ENCODE measurements at regions not wholly inside any gene's neighbourhood (a gene's known extent, or its start where the extent isn't known, plus 50 kb on each side); places are given as distances from the start of the nearest gene placed in this dataset.

GRCh38 chr18:4637876-4638275 is 182.8 kb upstream of the DLGAP1 start:
- Histone ChIP-seq H3K9me2 (replicated peaks; ENCODE audit: low read depth, low read length) (no peaks in the 10 kb centered on the region), H3K79me2 (ENCODE audit: insufficient read depth, low read length) (no peaks in the 10 kb centered on the region), H3K9ac (ENCODE audit: low read depth, low read length, poor library complexity, severe bottlenecking) (no peak overlapping the region), H2AFZ (ENCODE audit: low read length) (no peak overlapping the region), H3K36me3 (ENCODE audit: insufficient read depth, low read length) (no peaks in the 10 kb centered on the region), H3K4me2 (ENCODE audit: low read depth, low read length, poor library complexity, severe bottlenecking) (no peak overlapping the region), H3K4me3 (ENCODE audit: low read length, poor library complexity, severe bottlenecking) (no peak overlapping the region), H3F3A (ENCODE audit: low read depth) (no peaks in the 10 kb centered on the region), H4K20me1 (ENCODE audit: insufficient read depth, low read length, poor library complexity, severe bottlenecking) (no peaks in the 10 kb centered on the region), H3K4me1 (ENCODE audit: insufficient read depth, low read length, poor library complexity, severe bottlenecking) (no peaks in the 10 kb centered on the region), H3K9me3 (ENCODE audit: insufficient read depth, low read depth, low read length) (no peaks in the 10 kb centered on the region), H3K27me3 (ENCODE audit: insufficient read depth, low read length, poor library complexity, severe bottlenecking) (no peaks in the 10 kb centered on the region)
- TF ChIP-seq EZH2phosphoT487 (IDR thresholded peaks at IDR 0.05; ENCODE audit: borderline replicate concordance) (no peak), CTCF (conservative IDR thresholded peaks at IDR 0.05; ENCODE audit: low read length) (no peak)

- Histone ChIP-seq H2AFZ (ENCODE audit: low read length) (no peak overlapping the region), H3K9ac (ENCODE audit: low read depth, low read length, poor library complexity, severe bottlenecking) (no peak overlapping the region), H3K79me2 (ENCODE audit: insufficient read depth, low read length) (no peaks in the 10 kb centered on the region), H4K20me1 (ENCODE audit: insufficient read depth, low read length, poor library complexity, severe bottlenecking) (no peaks in the 10 kb centered on the region), H3K27me3 (ENCODE audit: insufficient read depth, low read length, poor library complexity, severe bottlenecking) (no peaks in the 10 kb centered on the region), H3F3A (ENCODE audit: low read depth) (no peaks in the 10 kb centered on the region), H3K9me2 (replicated peaks; ENCODE audit: low read depth, low read length) (no peaks in the 10 kb centered on the region), H3K36me3 (ENCODE audit: insufficient read depth, low read length) (no peaks in the 10 kb centered on the region), H3K4me1 (ENCODE audit: insufficient read depth, low read length, poor library complexity, severe bottlenecking) (no peaks in the 10 kb centered on the region), H3K9me3 (ENCODE audit: insufficient read depth, low read depth, low read length) (no peaks in the 10 kb centered on the region), H3K4me2 (ENCODE audit: low read depth, low read length, poor library complexity, severe bottlenecking) (no peak overlapping the region), H3K4me3 (ENCODE audit: low read length, poor library complexity, severe bottlenecking) (no peak overlapping the region)
- no peak for TF ChIP-seq CTCF (conservative IDR thresholded peaks at IDR 0.05; ENCODE audit: low read length)
- no peak for TF ChIP-seq EZH2phosphoT487 (IDR thresholded peaks at IDR 0.05; ENCODE audit: borderline replicate concordance)
These were observed 181.9 kb upstream of the DLGAP1 start for GRCh38 chr18:4636967-4637366.

GRCh38 chr18:4631239-4631638 is 176.1 kb upstream of the DLGAP1 start:
- Histone ChIP-seq H3K4me1 (ENCODE audit: insufficient read depth, low read length, poor library complexity, severe bottlenecking) (no peaks in the 10 kb centered on the region), H3K27me3 (ENCODE audit: insufficient read depth, low read length, poor library complexity, severe bottlenecking) (no peaks in the 10 kb centered on the region), H3K4me3 (ENCODE audit: low read length, poor library complexity, severe bottlenecking) (no peak overlapping the region), H3K79me2 (ENCODE audit: insufficient read depth, low read length) (no peaks in the 10 kb centered on the region), H3K9me2 (replicated peaks; ENCODE audit: low read depth, low read length) (no peaks in the 10 kb centered on the region), H3K4me2 (ENCODE audit: low read depth, low read length, poor library complexity, severe bottlenecking) (no peak overlapping the region), H3F3A (ENCODE audit: low read depth) (no peaks in the 10 kb centered on the region), H3K36me3 (ENCODE audit: insufficient read depth, low read length) (no peaks in the 10 kb centered on the region), H3K9me3 (ENCODE audit: insufficient read depth, low read depth, low read length) (no peaks in the 10 kb centered on the region), H4K20me1 (ENCODE audit: insufficient read depth, low read length, poor library complexity, severe bottlenecking) (no peaks in the 10 kb centered on the region), H2AFZ (ENCODE audit: low read length) (no peak overlapping the region), H3K9ac (ENCODE audit: low read depth, low read length, poor library complexity, severe bottlenecking) (no peak overlapping the region)
- TF ChIP-seq EZH2phosphoT487 (IDR thresholded peaks at IDR 0.05; ENCODE audit: borderline replicate concordance) = no peak
- TF ChIP-seq CTCF (conservative IDR thresholded peaks at IDR 0.05; ENCODE audit: low read length) = no peak
